Heart right ventricle (tissue), 16 donors: ENCODE measurements at regions not wholly inside any gene's neighbourhood (a gene's known extent, or its start where the extent isn't known, plus 50 kb on each side); places are given as distances from the start of the nearest gene placed in this dataset.

Experiments
- ATAC-seq, 8 donors: fragments of 200-7000 bp; cut with Tn5 transposase; one replicate each; pipeline ENCODE4 v1.9.1; 2020; ENCODE audit warnings: mild to moderate bottlenecking in 8 of 8, moderate library complexity in 8 of 8, moderate number of reproducible peaks in 1 of 8
- DNase-seq, 2 donors: peaks; one replicate each; pipeline ENCODE4 v3.0.0-alpha.2; 2020
- H3K27ac ChIP-seq, 10 donors: fragments of 200-600 bp; sonication (generic) in 2 of 10; one replicate each; pipeline versions ENCODE4 v1.5.0 to v1.8.0; 2020 to 2022; ENCODE audit warnings: mild to moderate bottlenecking in 3 of 10
- H3K27me3 ChIP-seq, 7 donors: fragments of 200-600 bp; one replicate each; pipeline ENCODE4 v1.8.0; 2021 to 2022; ENCODE audit warnings: mild to moderate bottlenecking in 2 of 7
- H3K36me3 ChIP-seq, 9 donors: fragments of 200-600 bp; sonication (generic) in 1 of 9; one replicate each; pipeline versions ENCODE4 v1.5.0 to v1.8.0; 2020 to 2022; ENCODE audit warnings: mild to moderate bottlenecking in 2 of 9
- H3K4me1 ChIP-seq, 9 donors: fragments of 200-600 bp; sonication (generic) in 1 of 9; one replicate each; pipeline versions ENCODE4 v1.5.0 to v1.8.0; 2020 to 2022; ENCODE audit warnings: mild to moderate bottlenecking in 4 of 9
- H3K4me3 ChIP-seq, 10 donors: fragments of 200-600 bp; sonication (generic) in 2 of 10; one replicate each; pipeline versions ENCODE4 v1.5.0 to v1.8.0; 2020 to 2022; ENCODE audit warnings: mild to moderate bottlenecking in 7 of 10, moderate library complexity in 2 of 10
- H3K9me3 ChIP-seq, 11 donors: fragments of 200-600 bp in 10 of 11; sonication (generic) in 2 of 11; one replicate each; pipeline versions ENCODE4 v1.5.0 to v1.8.0; 2013 to 2022; ENCODE audit warnings: mild to moderate bottlenecking in 2 of 11, control low read depth in 1 of 11, moderate library complexity in 1 of 11
- WGBS, 2 donors: extraction: QIAGEN DNeasy Blood & Tissue Kit; methylation state at CpG; one replicate each; pipeline ENCODE4 v1.1.7; 2013; ENCODE audit warnings: inconsistent platforms in 1 of 2; 5-methylcytosine and 5-hydroxymethylcytosine counted together
- intact Hi-C, 10 donors: fragments of 100-400 bp; cut with DNase I; formaldehyde crosslinking; loops; one replicate each; pipeline versions ENCODE4 v1.11.1 to v1.14.2; 2022
- TF ChIP-seq, protein P1 (sequence below), 9 donors: fragments of 200-600 bp; sonication (generic) in 2 of 9; IDR thresholded peaks; one replicate each; pipeline versions ENCODE4 v1.5.0 to v1.8.0; 2021 to 2022; ENCODE audit warnings: antibody characterized with exemption in 9 of 9, mild to moderate bottlenecking in 5 of 9, moderate library complexity in 1 of 9
- donor health status: Arrhythmogenic right ventricular cardiomyopathy.
- donor health status: ischemic (EF 13 %, LVEDD 7.1; RV severe dilation, severe dysfunction).
- donor health status: healthy with polysubstance abuse.
- donor health status: DM: no; HTN: yes; CAD: no.
- donor health status: DM: no; HTN: no; CAD: no.
- donor health status: ischemic (EF 25% LVEDD 6.9; RV normal size, moderate dysfunction).
- donor health status: ischemic (EF 25% LVEDD 5.7; RV mildly dilated, moderate dysfunction).
- donor health status: healthy.
- donor health status: DM: yes; HTN: yes; CAD: no.
- donor health status: Ischemic cardiomyopathy.
- donor health status: ischemic (EF 35%, LVEDD 5.7; RV mildly dilated, moderate dysfunction).
- donor health status: nonischemic (EF 11% LVEDD 7.7; RV severe dilation, severe dysfunction).
- donor health status: DM: yes; HTN: yes; CAD: no.
- donor health status: PGD.
- donor health status: ischemic (EF 29% LVEDD 5.4; RV normal size, mild dysfunction).
- donor health status: nonischemic (EF 23%, LVEDD 6.1; RV moderate dilation, normal function).

- intact Hi-C loops = no loop called here
- Histone ChIP-seq H3K27me3 (no peaks in the 10 kb centered on the region), H3K4me3 (no peak overlapping the region), H3K4me1 (no peaks in the 10 kb centered on the region), H3K9me3 (no peaks in the 10 kb centered on the region), H3K36me3 (no peaks in the 10 kb centered on the region), H3K27ac (no peak overlapping the region)
- DNase-seq = no peak
- 40 to 41% methylated on average over 3 of the region's 3 CpGs for WGBS, 2 donors
- TF ChIP-seq, protein P1, sequence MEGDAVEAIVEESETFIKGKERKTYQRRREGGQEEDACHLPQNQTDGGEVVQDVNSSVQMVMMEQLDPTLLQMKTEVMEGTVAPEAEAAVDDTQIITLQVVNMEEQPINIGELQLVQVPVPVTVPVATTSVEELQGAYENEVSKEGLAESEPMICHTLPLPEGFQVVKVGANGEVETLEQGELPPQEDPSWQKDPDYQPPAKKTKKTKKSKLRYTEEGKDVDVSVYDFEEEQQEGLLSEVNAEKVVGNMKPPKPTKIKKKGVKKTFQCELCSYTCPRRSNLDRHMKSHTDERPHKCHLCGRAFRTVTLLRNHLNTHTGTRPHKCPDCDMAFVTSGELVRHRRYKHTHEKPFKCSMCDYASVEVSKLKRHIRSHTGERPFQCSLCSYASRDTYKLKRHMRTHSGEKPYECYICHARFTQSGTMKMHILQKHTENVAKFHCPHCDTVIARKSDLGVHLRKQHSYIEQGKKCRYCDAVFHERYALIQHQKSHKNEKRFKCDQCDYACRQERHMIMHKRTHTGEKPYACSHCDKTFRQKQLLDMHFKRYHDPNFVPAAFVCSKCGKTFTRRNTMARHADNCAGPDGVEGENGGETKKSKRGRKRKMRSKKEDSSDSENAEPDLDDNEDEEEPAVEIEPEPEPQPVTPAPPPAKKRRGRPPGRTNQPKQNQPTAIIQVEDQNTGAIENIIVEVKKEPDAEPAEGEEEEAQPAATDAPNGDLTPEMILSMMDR (IDR thresholded peaks at IDR 0.05) = no peak
- no peak for ATAC-seq
Observed at GRCh38 chr11:127531167-127531566, 530.6 kb upstream of the KIRREL3 start.

GRCh38 chr11:127528297-127528696 lies 527.7 kb upstream of the KIRREL3 start:
- Histone ChIP-seq H3K9me3 (no peaks in the 10 kb centered on the region), H3K36me3 (no peaks in the 10 kb centered on the region), H3K4me3 (no peak overlapping the region), H3K4me1 (no peaks in the 10 kb centered on the region), H3K27me3 (no peaks in the 10 kb centered on the region), H3K27ac (no peak overlapping the region)
- TF ChIP-seq, protein P1 (IDR thresholded peaks at IDR 0.05) = no peak
- 81 to 88% methylated on average over 3 of the region's 3 CpGs for WGBS, 2 donors
- ATAC-seq = no peak
- no peak for DNase-seq
- intact Hi-C loops = no loop called here

GRCh38 chr11:127524618-127525017 lies 524.0 kb upstream of the KIRREL3 start:
- Histone ChIP-seq H3K27ac (no peak overlapping the region), H3K4me1 (no peaks in the 10 kb centered on the region), H3K27me3 (no peaks in the 10 kb centered on the region), H3K36me3 (no peaks in the 10 kb centered on the region), H3K4me3 (no peak overlapping the region), H3K9me3 (no peaks in the 10 kb centered on the region)
- WGBS, 2 donors = 43 to 46% methylated on average over 4 of the region's 4 CpGs
- TF ChIP-seq, protein P1 (IDR thresholded peaks at IDR 0.05) = no peak
- intact Hi-C loops = no loop called here
- ATAC-seq (no peak), DNase-seq (no peak)

GRCh38 chr11:127521413-127521812 lies 520.8 kb upstream of the KIRREL3 start:
- H3K27ac ChIP-seq = no peak overlapping the region
- ATAC-seq (no peak), DNase-seq (no peak)
- no peaks in the 10 kb centered on the region for H3K4me1 ChIP-seq
- 77 to 84% methylated on average over 2 of the region's 2 CpGs for WGBS, 2 donors
- TF ChIP-seq, protein P1 (IDR thresholded peaks at IDR 0.05) = no peak
- H3K27me3 ChIP-seq = no peaks in the 10 kb centered on the region
- H3K9me3 ChIP-seq = peaks cover 0 to 25% (median 0%) of the 10 kb centered on the region in 11 donors
- no peaks in the 10 kb centered on the region for H3K36me3 ChIP-seq
- intact Hi-C loops = no loop called here
- no peak overlapping the region for H3K4me3 ChIP-seq
